H1 (cell line): ENCODE measurements at regions not wholly inside any gene's neighbourhood (a gene's known extent, or its start where the extent isn't known, plus 50 kb on each side); places are given as distances from the start of the nearest gene placed in this dataset.
A peak's percentile ranks its signal among the peaks of the same experiment; 100 is the strongest.

ENCODE experiments used
- CTCF ChIA-PET: fragments of 300-600 bp; sonication (Branson Sonifier 250); formaldehyde crosslinking; loops from one replicate; lab custom pipeline; 2021; ENCODE audit not compliant: partially characterized antibody; lab: Charles Lee
- POLR2A ChIA-PET: fragments of 300-600 bp; sonication (Branson Sonifier 250); formaldehyde crosslinking; loops from one replicate; lab custom pipeline; 2021; ENCODE audit warnings: inconsistent platforms; ENCODE audit not compliant: partially characterized antibody; lab: Charles Lee
- DNase-seq, 2 experiments: peaks; one replicate each; pipeline versions ENCODE4 v3.0.0 to v3.0.0-alpha.2; 2010 to 2022; ENCODE audit warnings: low spot score in 2 of 2, low read depth in 1 of 2, mixed read lengths in 1 of 2
- FAIRE-seq: peaks from 2 replicates; lab custom pipeline; 2011; peaks lifted over from hg19 to GRCh38; lab: Jason Lieb, UNC
- H2AFZ ChIP-seq: 2 replicates; pipeline ENCODE4 v1.8.1; 2012; ENCODE audit warnings: low read length, inconsistent platforms
- H2AK5ac ChIP-seq: 2 replicates; pipeline ENCODE4 v1.6.1; 2013; ENCODE audit warnings: low read depth, low read length
- H2BK120ac ChIP-seq: replicated peaks from 2 replicates; pipeline ENCODE3; 2013; ENCODE audit warnings: low read depth, low read length, inconsistent platforms
- H2BK12ac ChIP-seq: 2 replicates; pipeline ENCODE4 v1.6.1; 2013; ENCODE audit warnings: low read depth, low read length
- H2BK15ac ChIP-seq: 2 replicates; pipeline ENCODE4 v1.6.1; 2013; ENCODE audit warnings: low read length
- H2BK20ac ChIP-seq: 2 replicates; pipeline ENCODE4 v1.6.1; 2013; ENCODE audit warnings: low read length
- H2BK5ac ChIP-seq: 2 replicates; pipeline ENCODE4 v1.6.1; 2013; ENCODE audit warnings: low read depth, low read length
- H3K14ac ChIP-seq: 2 replicates; pipeline ENCODE4 v1.6.1; 2013; ENCODE audit warnings: inconsistent platforms; ENCODE audit not compliant: insufficient read length
- H3K18ac ChIP-seq: 2 replicates; pipeline ENCODE4 v1.6.1; 2013; ENCODE audit warnings: low read length; ENCODE audit errors: extremely low read depth
- H3K23ac ChIP-seq: 2 replicates; pipeline ENCODE4 v1.6.1; 2013; ENCODE audit warnings: inconsistent platforms; ENCODE audit not compliant: insufficient read length
- H3K23me2 ChIP-seq: 2 replicates; pipeline ENCODE4 v1.6.1; 2013; ENCODE audit warnings: low read depth, low read length
- H3K27ac ChIP-seq: 2 replicates; pipeline ENCODE4 v1.6.1; 2011; ENCODE audit warnings: low read depth, low read length, inconsistent platforms
- H3K27me3 ChIP-seq, 4 experiments: replicated peaks in 1 of 4; 1 replicate in 1 of 4; 2 replicates in 3 of 4; pipeline versions ENCODE4 v1.6.1 to v1.8.1; 2011 to 2013; ENCODE audit warnings: low read length in 3 of 4, mild to moderate bottlenecking in 3 of 4, inconsistent platforms in 2 of 4, mixed read lengths in 2 of 4, moderate library complexity in 1 of 4; ENCODE audit not compliant: control insufficient read depth in 3 of 4, insufficient read depth in 3 of 4; ENCODE audit errors: extremely low read depth in 1 of 4
- H3K36me3 ChIP-seq, 4 experiments: 2 replicates each; pipeline versions ENCODE4 v1.6.1 to v1.8.1; 2011 to 2013; ENCODE audit warnings: mild to moderate bottlenecking in 4 of 4, low read length in 3 of 4, moderate library complexity in 2 of 4, control low read depth in 1 of 4, inconsistent platforms in 1 of 4; ENCODE audit not compliant: insufficient read depth in 4 of 4, control insufficient read depth in 2 of 4
- H3K4ac ChIP-seq: replicated peaks from 2 replicates; pipeline ENCODE3; 2013; ENCODE audit warnings: low read length, low read depth, mixed read lengths, inconsistent platforms; ENCODE audit not compliant: insufficient read length
- H3K4me1 ChIP-seq, 4 experiments: replicated peaks in 1 of 4; 1 replicate in 1 of 4; 2 replicates in 3 of 4; pipeline versions ENCODE4 v1.6.1 to v1.8.1; 2011 to 2013; ENCODE audit warnings: low read length in 3 of 4, inconsistent platforms in 2 of 4, mixed read lengths in 1 of 4; ENCODE audit not compliant: insufficient read depth in 4 of 4, control insufficient read depth in 3 of 4
- H3K4me2 ChIP-seq, 2 experiments: 2 replicates each; pipeline versions ENCODE4 v1.6.1 to v1.8.1; 2011 to 2013; ENCODE audit warnings: low read depth in 2 of 2, low read length in 2 of 2, control low read depth in 1 of 2, inconsistent platforms in 1 of 2, mild to moderate bottlenecking in 1 of 2; ENCODE audit not compliant: insufficient read depth in 1 of 2
- H3K4me3 ChIP-seq, 4 experiments: fragments of 200-600, 300-600 bp in 1 of 4; sonication (generic), shearing (Covaris generic), sonication (Bioruptor Twin) in 1 of 4; 2 replicates each; pipeline versions ENCODE4 v1.5.1 to v1.8.1; 2011 to 2016; ENCODE audit warnings: low read length in 4 of 4, low read depth in 3 of 4, control low read depth in 2 of 4, inconsistent platforms in 2 of 4, mild to moderate bottlenecking in 2 of 4, mixed read lengths in 1 of 4, moderate library complexity in 1 of 4; ENCODE audit not compliant: insufficient read depth in 2 of 4; ENCODE audit errors: extremely low read depth in 1 of 4
- H3K56ac ChIP-seq: replicated peaks from 2 replicates; pipeline ENCODE3; 2013; ENCODE audit warnings: low read depth, mild to moderate bottlenecking, mixed read lengths, low read length, inconsistent platforms; ENCODE audit not compliant: insufficient read length
- H3K79me1 ChIP-seq: 2 replicates; pipeline ENCODE4 v1.6.1; 2013; ENCODE audit warnings: low read depth, low read length, control low read depth
- H3K79me2 ChIP-seq, 2 experiments: 2 replicates each; pipeline versions ENCODE4 v1.6.1 to v1.8.1; 2012 to 2013; ENCODE audit warnings: low read length in 2 of 2, mild to moderate bottlenecking in 2 of 2, inconsistent platforms in 1 of 2; ENCODE audit not compliant: insufficient read depth in 2 of 2, control insufficient read depth in 1 of 2
- H3K9ac ChIP-seq, 4 experiments: replicated peaks in 1 of 4; 1 replicate in 1 of 4; 2 replicates in 3 of 4; pipeline versions ENCODE4 v1.6.1 to v1.8.1; 2011 to 2013; ENCODE audit warnings: low read depth in 3 of 4, low read length in 3 of 4, control low read depth in 2 of 4, mild to moderate bottlenecking in 2 of 4, moderate library complexity in 2 of 4, inconsistent platforms in 1 of 4; ENCODE audit errors: extremely low read depth in 1 of 4
- H3K9me3 ChIP-seq, 2 experiments: 2 replicates each; pipeline versions ENCODE4 v1.6.1 to v1.8.1; 2012 to 2013; ENCODE audit warnings: mild to moderate bottlenecking in 2 of 2, moderate library complexity in 2 of 2, control low read depth in 1 of 2, inconsistent platforms in 1 of 2, low read depth in 1 of 2, low read length in 1 of 2, mixed read lengths in 1 of 2; ENCODE audit not compliant: insufficient read depth in 2 of 2
- H4K20me1 ChIP-seq, 2 experiments: replicated peaks in 1 of 2; 2 replicates each; pipeline versions ENCODE3 to v1.8.1; 2011 to 2013; ENCODE audit warnings: inconsistent platforms in 2 of 2, low read length in 2 of 2, mild to moderate bottlenecking in 1 of 2; ENCODE audit not compliant: insufficient read depth in 2 of 2, control insufficient read depth in 1 of 2
- H4K5ac ChIP-seq: 2 replicates; pipeline ENCODE4 v1.6.1; 2013; ENCODE audit warnings: low read length, low read depth, mixed read lengths, inconsistent platforms; ENCODE audit not compliant: insufficient read length
- H4K8ac ChIP-seq: 2 replicates; pipeline ENCODE4 v1.8.0; 2013; ENCODE audit warnings: mild to moderate bottlenecking, moderate library complexity, low read length, inconsistent platforms; ENCODE audit not compliant: insufficient read depth; ENCODE audit errors: extremely low read depth
- H4K91ac ChIP-seq: replicated peaks from 2 replicates; pipeline ENCODE3; 2013; ENCODE audit warnings: low read length, mixed read lengths, inconsistent platforms; ENCODE audit not compliant: insufficient read length
- KDM5A ChIP-seq: fragments of 200-600 bp; IDR thresholded peaks from 2 replicates; pipeline ENCODE4 v1.7.1; 2012; ENCODE audit warnings: mild to moderate bottlenecking, low read length, inconsistent platforms, mixed read lengths
- SAP30 ChIP-seq: fragments of 300-600 bp; sonication (generic); IDR thresholded peaks from 2 replicates; pipeline ENCODE4 v1.7.1; 2012; ENCODE audit warnings: low read length, moderate library complexity, mild to moderate bottlenecking, inconsistent platforms; ENCODE audit not compliant: insufficient read depth, insufficient replicate concordance
- SIX5 ChIP-seq: IDR thresholded peaks from 2 replicates; pipeline ENCODE4 v1.6.1; 2011; ENCODE audit warnings: mild to moderate bottlenecking, low read depth, low read length
- TEAD4 ChIP-seq: IDR thresholded peaks from 2 replicates; pipeline ENCODE4 v1.6.1; 2012; ENCODE audit warnings: low read depth, low read length, inconsistent platforms, mixed read lengths
- WGBS, 2 experiments: shearing (Covaris generic) in 1 of 2; methylation state at CpG; one replicate each; pipeline versions ENCODE4 v1.1.6 to v1.1.7; 2013 to 2015; ENCODE audit warnings: low lambda C conversion rate in 2 of 2, mixed read lengths in 2 of 2, inconsistent platforms in 1 of 2, low coverage in 1 of 2, missing lambda C conversion rate in 1 of 2; ENCODE audit not compliant: insufficient replicate concordance in 2 of 2, insufficient coverage in 1 of 2, insufficient read length in 1 of 2; ENCODE audit errors: extremely low coverage in 1 of 2, missing lambda C conversion rate in 1 of 2; 5-methylcytosine and 5-hydroxymethylcytosine counted together

DNA sequence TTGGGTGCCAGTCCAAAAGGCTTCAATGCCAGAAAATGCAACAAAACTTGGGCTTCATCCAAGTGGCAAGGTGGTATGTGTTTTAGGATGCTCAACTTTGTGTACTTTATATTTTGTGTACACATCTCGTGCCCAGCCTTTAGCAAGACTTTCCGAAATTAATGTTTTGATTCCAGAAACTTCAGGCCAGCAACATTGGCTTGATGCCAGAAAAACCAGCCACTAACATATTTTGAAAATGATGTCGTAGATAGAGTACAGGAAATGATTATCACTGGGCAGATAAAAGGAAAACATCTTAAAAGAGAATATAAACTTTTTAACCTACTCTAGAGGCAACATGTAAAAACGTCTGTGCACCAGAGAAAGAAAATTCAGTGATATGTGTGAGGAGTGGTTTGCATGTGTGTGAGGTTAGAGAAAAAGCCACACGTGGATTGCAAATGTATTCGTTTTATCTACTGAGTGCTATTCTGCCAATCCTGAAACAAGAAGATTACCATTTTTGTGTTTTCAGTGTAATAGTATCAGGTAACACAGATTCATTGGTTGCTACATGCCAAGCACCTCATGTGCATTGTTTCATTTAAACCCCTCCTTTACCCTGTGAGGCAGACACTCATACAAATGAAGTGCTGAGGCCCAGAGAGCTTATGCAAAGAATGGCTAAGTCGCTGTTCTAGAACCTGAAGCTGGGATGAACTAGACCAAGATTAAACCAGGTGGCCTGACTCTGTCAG lies 264.8 kb downstream of the C1D start:
- H3K79me1 ChIP-seq = no peaks in the 10 kb centered on the region
- H3K23ac ChIP-seq = no peak overlapping the region
- H2BK15ac ChIP-seq = no peak overlapping the region
- H4K20me1 ChIP-seq = no peaks in the 10 kb centered on the region
- POLR2A ChIA-PET = no interaction called here
- no peak overlapping the region for H2BK12ac ChIP-seq
- H2BK120ac ChIP-seq = no peak overlapping the region
- WGBS, 2 experiments = 90% methylated on average over 7 of the region's 7 CpGs; no CpG with 5 or more reads in 1 of the 2 experiments
- DNase-seq = no peak
- no peak overlapping the region for H3K14ac ChIP-seq
- H3K4ac ChIP-seq = no peak overlapping the region
- H3K36me3 ChIP-seq = no peaks in the 10 kb centered on the region
- no peak for FAIRE-seq
- no peak overlapping the region for H2BK20ac ChIP-seq
- H3K27ac ChIP-seq = no peak overlapping the region
- H3K79me2 ChIP-seq = no peaks in the 10 kb centered on the region
- CTCF ChIA-PET = no interaction called here
- no peak overlapping the region for H4K91ac ChIP-seq
- no peak overlapping the region for H2BK5ac ChIP-seq
- H3K23me2 ChIP-seq = no peaks in the 10 kb centered on the region; the same call in 1 of the 2 replicates
- no peak for TF ChIP-seq SAP30
- TF ChIP-seq SIX5 = no peak
- no peak for TF ChIP-seq TEAD4
- no peak for TF ChIP-seq KDM5A
- no peaks in the 10 kb centered on the region for H3K27me3 ChIP-seq
- peaks cover 0 to 4% (median 0%) of the 10 kb centered on the region in 4 experiments; a peak in 1 of 7 replicates for H3K4me1 ChIP-seq
- no peak overlapping the region for H3K4me2 ChIP-seq
- no peak overlapping the region for H3K18ac ChIP-seq
- H4K8ac ChIP-seq = no peak overlapping the region
- no peak overlapping the region for H2AK5ac ChIP-seq
- H3K9me3 ChIP-seq = no peaks in the 10 kb centered on the region
- no peak overlapping the region for H3K56ac ChIP-seq
- H4K5ac ChIP-seq = no peak overlapping the region
- H3K4me3 ChIP-seq = no peak overlapping the region
- no peak overlapping the region for H3K9ac ChIP-seq
- peak overlapping the region; percentile 26; the same call in 1 of the 2 replicates for H2AFZ ChIP-seq
